GM12878 (cell line): ENCODE measurements at regions not wholly inside any gene's neighbourhood (a gene's known extent, or its start where the extent isn't known, plus 50 kb on each side); places are given as distances from the start of the nearest gene placed in this dataset.

Source experiments
- ATAC-seq: fragments of 200-7000 bp; cut with Tn5 transposase; 3 replicates; pipeline ENCODE4 v1.9.1; 2020; ENCODE audit warnings: mild to moderate bottlenecking, moderate library complexity
- BruUV-seq: library from RNA; stranded (reverse); fragments of 400-500 nt; replicated peaks from 2 replicates; lab custom pipeline; 2021; lab: Mats Ljungman, UMichigan
- CTCF ChIA-PET: fragments of 300-600 bp; sonication (Branson Sonifier 250); formaldehyde crosslinking; extraction: SDS; loops from one replicate; lab custom pipeline; 2021; ENCODE audit warnings: inconsistent platforms; lab: Yijun Ruan, JAX
- POLR2A ChIA-PET: fragments of 350-600 bp; formaldehyde crosslinking; extraction: SDS; loops from one replicate; lab custom pipeline; 2021; ENCODE audit warnings: inconsistent platforms; lab: Charles Lee
- RAD21 ChIA-PET: fragments of 300-600 bp; sonication (Branson Sonifier 250); formaldehyde crosslinking; loops from one replicate; lab custom pipeline; 2023; ENCODE audit warnings: antibody characterized with exemption; ENCODE audit not compliant: unreplicated experiment; lab: Charles Lee
- SMC1A ChIA-PET: fragments of 300-600 bp; sonication (Branson Sonifier 250); formaldehyde crosslinking; loops from one replicate; lab custom pipeline; 2023; ENCODE audit not compliant: unreplicated experiment, uncharacterized antibody; lab: Charles Lee
- DNase-seq: peaks from one replicate; pipeline ENCODE4 v3.0.0-alpha.2; 2011; ENCODE audit warnings: low read depth, low spot score
- FAIRE-seq: peaks from 3 replicates; lab custom pipeline; 2011; peaks lifted over from hg19 to GRCh38; lab: Jason Lieb, UNC
- H2AFZ ChIP-seq: 2 replicates; pipeline ENCODE4 v1.6.0; 2011; ENCODE audit warnings: low read depth, low read length, control low read depth; ENCODE audit not compliant: control insufficient read depth
- H3K27ac ChIP-seq: 2 replicates; pipeline ENCODE4 v1.5.1; 2011; ENCODE audit warnings: control low read depth; ENCODE audit not compliant: control insufficient read depth, insufficient read depth
- H3K27me3 ChIP-seq, 2 experiments: replicated peaks in 1 of 2; 2 replicates each; pipeline versions ENCODE4 v1.6.0 to v1.6.1; 2011; ENCODE audit warnings: low read length in 1 of 2; ENCODE audit not compliant: control insufficient read depth in 2 of 2, insufficient read depth in 2 of 2
- H3K36me3 ChIP-seq, 2 experiments: 2 replicates each; pipeline ENCODE4 v1.5.1; 2011; ENCODE audit warnings: low read length in 1 of 2; ENCODE audit not compliant: control insufficient read depth in 2 of 2, insufficient read depth in 2 of 2
- H3K4me1 ChIP-seq: 2 replicates; pipeline ENCODE4 v1.6.1; 2011; ENCODE audit warnings: mild to moderate bottlenecking, low read length, moderate library complexity, mixed read lengths; ENCODE audit not compliant: control insufficient read depth, insufficient read depth
- H3K4me2 ChIP-seq: 2 replicates; pipeline ENCODE4 v1.6.0; 2011; ENCODE audit warnings: control low read depth; ENCODE audit not compliant: control insufficient read depth, insufficient read depth
- H3K4me3 ChIP-seq: fragments of 200-600 bp; sonication (generic); 2 replicates; pipeline ENCODE4 v1.5.1; 2016
- H3K79me2 ChIP-seq: 2 replicates; pipeline ENCODE4 v1.6.0; 2011; ENCODE audit warnings: low read length; ENCODE audit not compliant: control insufficient read depth, insufficient read depth
- H3K9ac ChIP-seq: 2 replicates; pipeline ENCODE4 v1.8.0; 2011; ENCODE audit warnings: low read length, control low read depth, mixed read lengths; ENCODE audit not compliant: control insufficient read depth, insufficient read depth
- H3K9me3 ChIP-seq: replicated peaks from 3 replicates; pipeline ENCODE4 v1.5.1; 2011; ENCODE audit warnings: mild to moderate bottlenecking, low read length; ENCODE audit not compliant: control insufficient read depth, insufficient read depth
- H4K20me1 ChIP-seq: 2 replicates; pipeline ENCODE4 v1.6.0; 2011; ENCODE audit not compliant: control insufficient read depth, insufficient read depth
- BCL11A ChIP-seq: IDR thresholded peaks from 2 replicates; pipeline ENCODE4 v1.6.1; 2011; ENCODE audit warnings: low read depth, low read length
- CREM ChIP-seq: IDR thresholded peaks from 2 replicates; pipeline ENCODE4 v1.6.1; 2014; ENCODE audit warnings: antibody characterized with exemption, low read depth
- MAX ChIP-seq: IDR thresholded peaks from 2 replicates; pipeline ENCODE4 v1.6.1; 2012; ENCODE audit warnings: low read depth, low read length, improper control_type of control experiment
- MXI1 ChIP-seq: fragments of 150-350 bp; IDR thresholded peaks from 2 replicates; pipeline ENCODE4 v1.6.1; 2011; ENCODE audit warnings: low read depth, mild to moderate bottlenecking, inconsistent platforms, low read length, improper control_type of control experiment
- MYB ChIP-seq: fragments of 150-350 bp; IDR thresholded peaks from 2 replicates; pipeline ENCODE4 v1.6.1; 2014; ENCODE audit warnings: mild to moderate bottlenecking, low read depth, low read length, borderline replicate concordance
- NBN ChIP-seq: fragments of 450-650 bp; IDR thresholded peaks from 2 replicates; pipeline ENCODE4 v1.6.1; 2016
- NR2F1 ChIP-seq: fragments of 450-650 bp; conservative IDR thresholded peaks from 2 replicates; pipeline ENCODE4 v1.6.1; 2017; ENCODE audit warnings: mild to moderate bottlenecking
- POLR2AphosphoS2 ChIP-seq: IDR thresholded peaks from 2 replicates; pipeline ENCODE4 v1.6.1; 2011; ENCODE audit warnings: low read depth, mild to moderate bottlenecking, low read length, improper control_type of control experiment, moderate library complexity
- RB1 ChIP-seq: fragments of 450-650 bp; formaldehyde crosslinking; IDR thresholded peaks from 2 replicates; pipeline ENCODE4 v1.6.1; 2017; ENCODE audit warnings: mild to moderate bottlenecking, borderline replicate concordance
- SIN3A ChIP-seq: IDR thresholded peaks from 2 replicates; pipeline ENCODE4 v1.6.1; 2012; ENCODE audit warnings: low read depth, low read length, improper control_type of control experiment
- SREBF2 ChIP-seq: IDR thresholded peaks from 2 replicates; pipeline ENCODE4 v1.6.1; 2012; ENCODE audit warnings: mild to moderate bottlenecking, low read length
- SUPT20H ChIP-seq: IDR thresholded peaks from 2 replicates; pipeline ENCODE4 v1.6.1; 2011; ENCODE audit warnings: low read depth, mild to moderate bottlenecking, low read length, moderate library complexity, borderline replicate concordance; ENCODE audit not compliant: control insufficient read depth
- TAF1 ChIP-seq: IDR thresholded peaks from 2 replicates; pipeline ENCODE4 v1.6.1; 2011; ENCODE audit warnings: mild to moderate bottlenecking, low read depth, low read length, borderline replicate concordance
- ZNF207 ChIP-seq: fragments of 450-650 bp; IDR thresholded peaks from 2 replicates; pipeline ENCODE4 v1.6.1; 2014; ENCODE audit warnings: antibody characterized with exemption, mild to moderate bottlenecking, borderline replicate concordance
- WGBS: methylation state at CpG from one replicate; pipeline ENCODE4 v1.1.6; 2016; ENCODE audit warnings: low lambda C conversion rate; ENCODE audit not compliant: insufficient replicate concordance, insufficient coverage; ENCODE audit errors: missing lambda C conversion rate; 5-methylcytosine and 5-hydroxymethylcytosine counted together
- in situ Hi-C: fragments of 300-500 bp; cut with MboI; formaldehyde crosslinking; loops from 9 replicates; pipeline ENCODE4 v1.14.3; 2018; ENCODE audit warnings: mixed read lengths
- intact Hi-C: fragments of 100-400 bp; cut with micrococcal nuclease; formaldehyde crosslinking; loops from one replicate; pipeline ENCODE4 v1.14.2; 2022; ENCODE audit not compliant: unreplicated experiment
- TF ChIP-seq, protein P1 (sequence below): fragments of 450-650 bp; IDR thresholded peaks from 2 replicates; pipeline ENCODE4 v1.6.1; 2017; ENCODE audit warnings: borderline replicate concordance
- TF ChIP-seq, protein P2 (sequence below): IDR thresholded peaks from 2 replicates; pipeline ENCODE4 v1.6.1; 2012; ENCODE audit warnings: mild to moderate bottlenecking, low read depth, low read length

- Histone ChIP-seq H3K27me3 (no peaks in the 10 kb centered on the region), H3K4me2 (no peak overlapping the region), H3K79me2 (no peaks in the 10 kb centered on the region), H3K27ac (no peak overlapping the region), H2AFZ (no peak overlapping the region), H3K4me3 (no peak overlapping the region), H3K4me1 (no peaks in the 10 kb centered on the region), H3K9ac (no peak overlapping the region), H3K36me3 (no peaks in the 10 kb centered on the region), H4K20me1 (no peaks in the 10 kb centered on the region), H3K9me3 (no peaks in the 10 kb centered on the region)
- no peak for TF ChIP-seq BCL11A
- TF ChIP-seq SUPT20H = no peak
- FAIRE-seq (no peak), ATAC-seq (no peak), DNase-seq (no peak)
- CTCF ChIA-PET = no interaction called here
- SMC1A ChIA-PET = no interaction called here
- intact Hi-C loops = no loop called here
- POLR2A ChIA-PET = no interaction called here
- RAD21 ChIA-PET = no interaction called here
- in situ Hi-C loops = no loop called here
- BruUV-seq = no TSS peak
- WGBS = 10% methylated on average over 1 of the region's 1 CpG
These were observed 329.1 kb downstream of the CYRIA start for GRCh38 chr2:16336491-16336890.

GRCh38 chr2:16335947-16336346 lies 329.7 kb downstream of the CYRIA start:
- Histone ChIP-seq H3K79me2 (no peaks in the 10 kb centered on the region), H3K9me3 (no peaks in the 10 kb centered on the region), H3K4me2 (no peak overlapping the region), H3K4me1 (no peaks in the 10 kb centered on the region), H3K27ac (no peak overlapping the region), H4K20me1 (no peaks in the 10 kb centered on the region), H3K9ac (no peak overlapping the region), H2AFZ (no peak overlapping the region), H3K27me3 (no peaks in the 10 kb centered on the region), H3K36me3 (no peaks in the 10 kb centered on the region), H3K4me3 (no peak overlapping the region)
- ATAC-seq (no peak), FAIRE-seq (no peak), DNase-seq (no peak)
- ChIA-PET SMC1A (no interaction called here), POLR2A (no interaction called here), RAD21 (no interaction called here), CTCF (no interaction called here)
- in situ Hi-C loops (no loop called here), intact Hi-C loops (no loop called here)
- BruUV-seq = no TSS peak
- 17% methylated on average over 3 of the region's 3 CpGs for WGBS
- TF ChIP-seq ZNF207 (no peak), SREBF2 (no peak), MAX (no peak), MYB (no peak), POLR2AphosphoS2 (no peak), RB1 (no peak), CREM (no peak), NBN (no peak), NR2F1 (no peak), SIN3A (no peak), MXI1 (no peak), TAF1 (no peak)
- TF ChIP-seq, protein P1, sequence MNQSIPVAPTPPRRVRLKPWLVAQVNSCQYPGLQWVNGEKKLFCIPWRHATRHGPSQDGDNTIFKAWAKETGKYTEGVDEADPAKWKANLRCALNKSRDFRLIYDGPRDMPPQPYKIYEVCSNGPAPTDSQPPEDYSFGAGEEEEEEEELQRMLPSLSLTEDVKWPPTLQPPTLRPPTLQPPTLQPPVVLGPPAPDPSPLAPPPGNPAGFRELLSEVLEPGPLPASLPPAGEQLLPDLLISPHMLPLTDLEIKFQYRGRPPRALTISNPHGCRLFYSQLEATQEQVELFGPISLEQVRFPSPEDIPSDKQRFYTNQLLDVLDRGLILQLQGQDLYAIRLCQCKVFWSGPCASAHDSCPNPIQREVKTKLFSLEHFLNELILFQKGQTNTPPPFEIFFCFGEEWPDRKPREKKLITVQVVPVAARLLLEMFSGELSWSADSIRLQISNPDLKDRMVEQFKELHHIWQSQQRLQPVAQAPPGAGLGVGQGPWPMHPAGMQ = no peak
- TF ChIP-seq, protein P2, sequence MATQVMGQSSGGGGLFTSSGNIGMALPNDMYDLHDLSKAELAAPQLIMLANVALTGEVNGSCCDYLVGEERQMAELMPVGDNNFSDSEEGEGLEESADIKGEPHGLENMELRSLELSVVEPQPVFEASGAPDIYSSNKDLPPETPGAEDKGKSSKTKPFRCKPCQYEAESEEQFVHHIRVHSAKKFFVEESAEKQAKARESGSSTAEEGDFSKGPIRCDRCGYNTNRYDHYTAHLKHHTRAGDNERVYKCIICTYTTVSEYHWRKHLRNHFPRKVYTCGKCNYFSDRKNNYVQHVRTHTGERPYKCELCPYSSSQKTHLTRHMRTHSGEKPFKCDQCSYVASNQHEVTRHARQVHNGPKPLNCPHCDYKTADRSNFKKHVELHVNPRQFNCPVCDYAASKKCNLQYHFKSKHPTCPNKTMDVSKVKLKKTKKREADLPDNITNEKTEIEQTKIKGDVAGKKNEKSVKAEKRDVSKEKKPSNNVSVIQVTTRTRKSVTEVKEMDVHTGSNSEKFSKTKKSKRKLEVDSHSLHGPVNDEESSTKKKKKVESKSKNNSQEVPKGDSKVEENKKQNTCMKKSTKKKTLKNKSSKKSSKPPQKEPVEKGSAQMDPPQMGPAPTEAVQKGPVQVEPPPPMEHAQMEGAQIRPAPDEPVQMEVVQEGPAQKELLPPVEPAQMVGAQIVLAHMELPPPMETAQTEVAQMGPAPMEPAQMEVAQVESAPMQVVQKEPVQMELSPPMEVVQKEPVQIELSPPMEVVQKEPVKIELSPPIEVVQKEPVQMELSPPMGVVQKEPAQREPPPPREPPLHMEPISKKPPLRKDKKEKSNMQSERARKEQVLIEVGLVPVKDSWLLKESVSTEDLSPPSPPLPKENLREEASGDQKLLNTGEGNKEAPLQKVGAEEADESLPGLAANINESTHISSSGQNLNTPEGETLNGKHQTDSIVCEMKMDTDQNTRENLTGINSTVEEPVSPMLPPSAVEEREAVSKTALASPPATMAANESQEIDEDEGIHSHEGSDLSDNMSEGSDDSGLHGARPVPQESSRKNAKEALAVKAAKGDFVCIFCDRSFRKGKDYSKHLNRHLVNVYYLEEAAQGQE = no peak
